T-cell (primary cell): ENCODE measurements at regions not wholly inside any gene's neighbourhood (a gene's known extent, or its start where the extent isn't known, plus 50 kb on each side); places are given as distances from the start of the nearest gene placed in this dataset.

Experiments
- ATAC-seq, 4 experiments: fragments of 200-7000 bp in 3 of 4; fragments of 150-1000 bp in 1 of 4; cut with Tn5 transposase; replicated peaks in 1 of 4; 1 replicate in 3 of 4; 2 replicates in 1 of 4; pipeline ENCODE4 v1.10.0; 2021; ENCODE audit warnings: moderate library complexity in 3 of 4, mild to moderate bottlenecking in 2 of 4, moderate number of reproducible peaks in 1 of 4
- CTCF ChIA-PET, 2 donors: fragments of 300-600 bp; sonication (Branson Sonifier 250); formaldehyde crosslinking; loops; one replicate each; lab custom pipeline; 2022; ENCODE audit warnings: antibody characterized with exemption in 2 of 2; lab: Charles Lee
- POLR2A ChIA-PET, 2 donors: fragments of 300-600 bp; sonication (Branson Sonifier 250); formaldehyde crosslinking; loops; one replicate each; lab custom pipeline; 2022; ENCODE audit warnings: antibody characterized with exemption in 2 of 2; lab: Charles Lee
- DNase-seq, 35 experiments: peaks; one replicate each; pipeline versions ENCODE4 v3.0.0 to v3.0.0-alpha.2; 2013 to 2023
- H3K27ac ChIP-seq: one replicate; pipeline ENCODE4 v1.5.1; 2013; ENCODE audit warnings: low read length
- H3K27me3 ChIP-seq, 2 experiments: replicated peaks in 1 of 2; 1 replicate in 1 of 2; 2 replicates in 1 of 2; pipeline versions ENCODE4 v1.6.1 to v1.7.0; 2013; ENCODE audit warnings: low read length in 1 of 2, mixed read lengths in 1 of 2; ENCODE audit not compliant: control insufficient read depth in 2 of 2, insufficient read depth in 2 of 2; ENCODE audit errors: extremely low read depth in 1 of 2
- H3K36me3 ChIP-seq, 2 donors: 1 replicate in 1 of 2; 2 replicates in 1 of 2; pipeline versions ENCODE4 v1.6.1 to v1.7.0; 2013; ENCODE audit warnings: low read length in 1 of 2; ENCODE audit not compliant: control insufficient read depth in 2 of 2, insufficient read depth in 1 of 2; ENCODE audit errors: extremely low read depth in 1 of 2
- H3K4me1 ChIP-seq, 2 experiments: 1 replicate in 1 of 2; 2 replicates in 1 of 2; pipeline versions ENCODE4 v1.6.1 to v1.7.0; 2013; ENCODE audit warnings: low read length in 2 of 2, mixed read lengths in 1 of 2; ENCODE audit not compliant: insufficient read depth in 2 of 2, control insufficient read depth in 1 of 2; ENCODE audit errors: extremely low read depth in 1 of 2
- H3K4me3 ChIP-seq, 2 donors: 1 replicate in 1 of 2; 2 replicates in 1 of 2; pipeline versions ENCODE4 v1.5.1 to v1.7.0; 2013; ENCODE audit warnings: mild to moderate bottlenecking in 2 of 2, low read length in 1 of 2, moderate library complexity in 1 of 2; ENCODE audit not compliant: control insufficient read depth in 1 of 2; ENCODE audit errors: extremely low read depth in 1 of 2
- H3K9me3 ChIP-seq: 2 replicates; pipeline ENCODE4 v1.7.0; 2013
- H3K27ac Mint-ChIP-seq, 2 donors: one replicate each; pipeline ENCODE4 v1.8.0; 2020 to 2021; ENCODE audit warnings: mild to moderate bottlenecking in 2 of 2, mixed read lengths in 2 of 2
- H3K27me3 Mint-ChIP-seq, 2 donors: one replicate each; pipeline ENCODE4 v1.8.0; 2021 to 2022; ENCODE audit warnings: mixed read lengths in 2 of 2
- H3K36me3 Mint-ChIP-seq: one replicate; pipeline ENCODE4 v1.8.0; 2021; ENCODE audit warnings: mixed read lengths
- H3K4me1 Mint-ChIP-seq, 3 donors: one replicate each; pipeline ENCODE4 v1.8.0; 2020 to 2022; ENCODE audit warnings: mixed read lengths in 3 of 3, mild to moderate bottlenecking in 1 of 3
- H3K4me3 Mint-ChIP-seq, 3 donors: one replicate each; pipeline ENCODE4 v1.8.0; 2020 to 2022; ENCODE audit warnings: mild to moderate bottlenecking in 3 of 3, mixed read lengths in 3 of 3, moderate library complexity in 3 of 3
- H3K9me3 Mint-ChIP-seq, 3 donors: one replicate each; pipeline ENCODE4 v1.8.0; 2020 to 2022; ENCODE audit warnings: mixed read lengths in 3 of 3
- WGBS: methylation state at CpG from one replicate; pipeline ENCODE4 v1.1.5; 2013; ENCODE audit warnings: missing lambda C conversion rate; ENCODE audit not compliant: insufficient coverage; 5-methylcytosine and 5-hydroxymethylcytosine counted together

GRCh38 chr5:124478264-124478663, 268.2 kb downstream of the ZNF608 start:
- no peaks in the 10 kb centered on the region for H3K27me3 Mint-ChIP-seq
- no peak for DNase-seq
- Histone ChIP-seq H3K27me3 (no peaks in the 10 kb centered on the region), H3K9me3 (no peaks in the 10 kb centered on the region), H3K4me1 (no peaks in the 10 kb centered on the region), H3K36me3 (no peaks in the 10 kb centered on the region), H3K27ac (no peak overlapping the region), H3K4me3 (no peak overlapping the region)
- H3K9me3 Mint-ChIP-seq: no peaks in the 10 kb centered on the region
- ChIA-PET CTCF (no interaction called here), POLR2A (no interaction called here)
- H3K36me3 Mint-ChIP-seq: no peaks in the 10 kb centered on the region
- H3K4me1 Mint-ChIP-seq: no peaks in the 10 kb centered on the region
- H3K4me3 Mint-ChIP-seq: no peak overlapping the region
- no peak for ATAC-seq
- WGBS: no CpG with 5 or more reads among the region's 1 CpG
- no peak overlapping the region for H3K27ac Mint-ChIP-seq

GRCh38 chr5:124477577-124477976, 268.9 kb downstream of the ZNF608 start:
- POLR2A ChIA-PET: interaction anchor here in 1 of 2 donors (0.6 kb wide), 1 partner anchor 456 kb away, joined by 3 read pairs; no protein-coding TSS in a partner anchor
- H3K36me3 ChIP-seq: no peaks in the 10 kb centered on the region
- H3K27me3 Mint-ChIP-seq: no peaks in the 10 kb centered on the region
- no peaks in the 10 kb centered on the region for H3K27me3 ChIP-seq
- DNase-seq: no peak
- no peaks in the 10 kb centered on the region for H3K9me3 ChIP-seq
- H3K4me3 ChIP-seq: no peak overlapping the region
- H3K9me3 Mint-ChIP-seq: no peaks in the 10 kb centered on the region
- CTCF ChIA-PET: no interaction called here
- no peaks in the 10 kb centered on the region for H3K4me1 ChIP-seq
- H3K36me3 Mint-ChIP-seq: no peaks in the 10 kb centered on the region
- no CpG with 5 or more reads among the region's 2 CpGs for WGBS
- H3K27ac ChIP-seq: no peak overlapping the region
- ATAC-seq: no peak
- no peaks in the 10 kb centered on the region for H3K4me1 Mint-ChIP-seq
- H3K27ac Mint-ChIP-seq: no peak overlapping the region
- H3K4me3 Mint-ChIP-seq: no peak overlapping the region

- Histone ChIP-seq H3K4me3 (no peak overlapping the region), H3K27me3 (no peaks in the 10 kb centered on the region), H3K27ac (no peak overlapping the region), H3K9me3 (no peaks in the 10 kb centered on the region), H3K36me3 (no peaks in the 10 kb centered on the region), H3K4me1 (no peaks in the 10 kb centered on the region)
- Mint-ChIP-seq H3K27me3 (no peaks in the 10 kb centered on the region), H3K36me3 (no peaks in the 10 kb centered on the region), H3K27ac (no peak overlapping the region), H3K9me3 (no peaks in the 10 kb centered on the region), H3K4me3 (no peak overlapping the region), H3K4me1 (no peaks in the 10 kb centered on the region)
- no CpG with 5 or more reads among the region's 1 CpG for WGBS
- ChIA-PET CTCF (no interaction called here), POLR2A (no interaction called here)
- no peak for DNase-seq
- no peak for ATAC-seq
Observed at GRCh38 chr5:124477062-124477461, 269.4 kb downstream of the ZNF608 start.

- Mint-ChIP-seq H3K4me1 (no peaks in the 10 kb centered on the region), H3K36me3 (no peaks in the 10 kb centered on the region), H3K27me3 (no peaks in the 10 kb centered on the region), H3K9me3 (no peaks in the 10 kb centered on the region), H3K27ac (no peak overlapping the region), H3K4me3 (no peak overlapping the region)
- Histone ChIP-seq H3K27me3 (no peaks in the 10 kb centered on the region), H3K9me3 (no peaks in the 10 kb centered on the region), H3K4me3 (no peak overlapping the region), H3K4me1 (no peaks in the 10 kb centered on the region), H3K36me3 (no peaks in the 10 kb centered on the region), H3K27ac (no peak overlapping the region)
- ChIA-PET POLR2A (no interaction called here), CTCF (no interaction called here)
- DNase-seq (no peak), ATAC-seq (no peak)
- WGBS: no CpG with 5 or more reads among the region's 3 CpGs
Observed at GRCh38 chr5:124474528-124475215, 271.8 kb downstream of the ZNF608 start.

- H3K4me3 Mint-ChIP-seq: no peak overlapping the region
- no peak overlapping the region for H3K27ac Mint-ChIP-seq
- no peaks in the 10 kb centered on the region for H3K4me1 Mint-ChIP-seq
- ChIA-PET CTCF (no interaction called here), POLR2A (interaction anchor here in 1 of 2 donors (0.7 kb wide), 1 partner anchor 627 kb away, joined by 3 read pairs; no protein-coding TSS in a partner anchor)
- no CpG with 5 or more reads among the region's 5 CpGs for WGBS
- no peak overlapping the region for H3K27ac ChIP-seq
- H3K4me3 ChIP-seq: no peak overlapping the region
- H3K27me3 Mint-ChIP-seq: no peaks in the 10 kb centered on the region
- no peaks in the 10 kb centered on the region for H3K9me3 Mint-ChIP-seq
- H3K36me3 Mint-ChIP-seq: no peaks in the 10 kb centered on the region
- H3K9me3 ChIP-seq: no peaks in the 10 kb centered on the region
- no peaks in the 10 kb centered on the region for H3K4me1 ChIP-seq
- no peak for DNase-seq
- H3K27me3 ChIP-seq: no peaks in the 10 kb centered on the region
- no peaks in the 10 kb centered on the region for H3K36me3 ChIP-seq
- ATAC-seq: no peak
Observed at GRCh38 chr5:124468671-124469411, 277.6 kb downstream of the ZNF608 start.

GRCh38 chr5:124467745-124468144, 278.7 kb downstream of the ZNF608 start:
- WGBS: 100% methylated on average over 1 of the region's 1 CpG
- Histone ChIP-seq H3K27me3 (no peaks in the 10 kb centered on the region), H3K4me1 (no peaks in the 10 kb centered on the region), H3K27ac (no peak overlapping the region), H3K9me3 (no peaks in the 10 kb centered on the region), H3K4me3 (no peak overlapping the region), H3K36me3 (no peaks in the 10 kb centered on the region)
- H3K4me3 Mint-ChIP-seq: no peak overlapping the region
- CTCF ChIA-PET: no interaction called here
- H3K27me3 Mint-ChIP-seq: no peaks in the 10 kb centered on the region
- POLR2A ChIA-PET: no interaction called here
- no peaks in the 10 kb centered on the region for H3K4me1 Mint-ChIP-seq
- no peak overlapping the region for H3K27ac Mint-ChIP-seq
- ATAC-seq (no peak), DNase-seq (no peak)
- no peaks in the 10 kb centered on the region for H3K9me3 Mint-ChIP-seq
- no peaks in the 10 kb centered on the region for H3K36me3 Mint-ChIP-seq
